Stimulated activated CD8-positive, alpha-beta memory T cell treated with anti-CD3 and anti-CD28 coated beads, Interleukin-15, amount 100 ng/mL, for 24 hours (primary cell): ENCODE measurements at regions not wholly inside any gene's neighbourhood (a gene's known extent, or its start where the extent isn't known, plus 50 kb on each side); places are given as distances from the start of the nearest gene placed in this dataset.
"Not testable (repeated sequence)": the region's sequence is repeated elsewhere in the genome, so short reads cannot be mapped to it uniquely, and the experiment has no call there.

Experiments used
- DNase-seq: peaks from one replicate; pipeline ENCODE4 v3.0.0-alpha.2; 2020; ENCODE audit warnings: low read depth

GRCh38 chrX:46366381-46367207 is 178.6 kb downstream of the ZNF674 start:
- no peak for DNase-seq

DNA sequence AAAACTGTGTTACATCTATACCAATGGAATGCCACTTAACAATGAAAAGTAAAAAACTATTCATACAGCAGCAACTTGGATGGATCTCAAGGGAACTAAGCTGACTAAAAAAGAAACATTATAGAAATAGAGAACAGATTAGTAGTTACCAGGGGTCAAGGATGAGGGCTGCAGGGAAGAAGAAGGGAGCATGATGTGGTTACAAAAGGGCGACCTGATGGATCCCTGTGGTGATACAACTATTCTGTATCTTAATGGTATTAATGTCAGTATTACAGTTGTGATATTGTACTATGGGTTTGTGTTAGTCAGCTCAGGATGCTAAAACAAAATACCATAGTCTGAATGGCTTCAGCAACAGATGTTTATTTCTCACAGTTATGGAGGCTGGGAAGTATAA is 190.7 kb downstream of the ZNF674 start:
- DNase-seq: no peak

DNA sequence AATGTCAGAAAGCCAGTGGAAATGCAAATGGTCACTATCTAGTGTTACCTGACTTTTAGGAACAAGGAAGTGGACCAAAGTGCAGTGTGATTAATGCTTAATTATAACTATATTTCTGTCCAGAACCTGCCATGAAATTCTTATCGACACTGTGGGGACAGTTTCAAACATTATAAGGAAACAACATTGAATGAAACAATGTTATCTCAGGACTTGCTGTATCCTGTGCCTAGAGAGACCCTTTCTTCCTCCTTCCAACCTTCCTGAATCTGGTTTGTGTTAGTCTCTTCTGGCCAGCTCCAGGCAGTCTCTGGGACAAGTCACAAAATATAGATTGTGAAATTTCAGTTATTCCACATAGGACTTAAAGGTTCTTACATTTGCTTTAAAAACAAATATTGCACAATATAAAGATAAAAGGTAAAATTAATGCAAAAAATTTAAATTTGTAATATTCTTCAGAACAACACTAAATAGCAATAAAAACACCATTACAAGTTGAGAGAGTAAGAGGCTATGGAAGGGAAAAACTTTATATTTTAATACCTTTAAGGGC is 203.4 kb downstream of the ZNF674 start:
- no peak for DNase-seq

DNA sequence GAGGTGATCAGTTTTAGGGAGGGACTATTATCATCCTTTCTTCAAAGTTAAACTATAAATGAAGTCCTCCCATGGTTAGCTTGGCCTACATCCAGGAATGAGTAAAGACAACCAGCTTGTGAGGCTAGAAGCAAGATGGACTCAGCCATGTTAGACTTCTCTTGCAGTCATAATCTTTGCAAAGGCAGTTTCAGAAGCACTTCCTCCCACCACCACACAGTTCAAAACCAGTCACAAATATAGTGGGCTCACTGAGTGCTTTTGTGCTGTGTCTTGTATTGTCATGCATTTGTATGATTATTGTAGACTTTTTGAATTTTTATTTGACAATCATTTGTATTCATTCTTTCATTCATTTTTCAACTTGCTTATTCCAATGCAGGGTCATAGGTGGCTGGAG is 204.5 kb downstream of the ZNF674 start:
- DNase-seq: no peak

DNA sequence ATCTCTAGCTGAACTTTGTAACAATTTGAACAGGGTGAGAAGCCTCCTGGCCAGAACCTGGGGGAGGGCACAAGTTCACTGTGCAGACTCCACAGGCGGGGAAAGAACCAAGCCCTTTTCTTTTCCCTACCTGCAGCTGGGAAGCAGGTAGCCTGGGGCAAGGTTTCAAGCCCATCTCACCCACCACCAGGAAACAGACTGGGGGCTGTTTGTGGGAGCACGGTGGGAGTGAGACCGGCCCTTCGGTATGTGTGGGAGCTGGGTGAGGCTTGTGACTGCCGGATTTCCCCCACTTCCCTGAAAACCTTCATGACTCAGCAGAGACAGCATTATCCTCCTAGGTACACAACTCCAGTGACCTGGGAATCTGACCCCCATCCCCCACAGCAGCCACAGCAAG is 211.7 kb downstream of the ZNF674 start:
- DNase-seq: no peak

DNA sequence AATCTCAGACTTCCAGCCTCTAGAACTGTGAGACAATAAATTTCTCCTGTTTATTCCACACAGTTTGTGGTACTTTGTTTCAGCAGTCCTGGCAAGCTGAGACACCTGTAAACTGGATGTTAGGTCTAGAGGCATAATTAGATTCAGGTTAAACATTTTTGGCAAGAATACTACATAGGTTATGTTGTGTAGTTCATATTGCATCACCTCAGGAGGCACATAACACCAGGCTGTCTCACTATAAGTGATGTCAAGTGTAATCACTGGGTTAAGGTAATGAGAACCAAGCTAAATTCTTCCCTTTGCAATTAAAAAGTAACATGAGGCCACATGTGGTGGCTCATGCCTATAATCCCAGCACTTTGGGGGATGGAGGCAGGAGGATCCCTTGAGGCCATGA is 214.2 kb downstream of the ZNF674 start:
- no peak for DNase-seq

DNA sequence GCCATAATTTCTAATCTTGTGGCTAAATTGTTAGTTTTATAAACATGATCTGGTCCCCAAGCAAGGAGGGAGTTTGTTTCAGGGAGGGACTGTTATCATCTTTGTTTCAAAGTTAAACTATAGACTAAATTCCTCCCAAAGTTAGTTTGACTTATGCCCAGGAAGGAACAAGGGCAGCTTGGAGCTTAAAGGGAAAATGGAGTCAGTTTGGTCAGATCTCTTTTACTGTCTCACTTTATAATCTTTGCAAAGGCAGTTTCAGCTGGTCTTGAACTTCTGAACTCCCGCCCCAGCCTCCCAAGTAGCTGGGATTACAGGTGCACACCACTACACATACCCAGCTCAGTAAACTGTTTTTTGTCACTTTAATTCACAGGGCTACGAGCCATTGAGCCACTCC is 214.7 kb downstream of the ZNF674 start:
- DNase-seq: no peak

GRCh38 chrX:46328133-46328532 is 217.1 kb downstream of the ZNF674 start:
- no peak for DNase-seq

DNA sequence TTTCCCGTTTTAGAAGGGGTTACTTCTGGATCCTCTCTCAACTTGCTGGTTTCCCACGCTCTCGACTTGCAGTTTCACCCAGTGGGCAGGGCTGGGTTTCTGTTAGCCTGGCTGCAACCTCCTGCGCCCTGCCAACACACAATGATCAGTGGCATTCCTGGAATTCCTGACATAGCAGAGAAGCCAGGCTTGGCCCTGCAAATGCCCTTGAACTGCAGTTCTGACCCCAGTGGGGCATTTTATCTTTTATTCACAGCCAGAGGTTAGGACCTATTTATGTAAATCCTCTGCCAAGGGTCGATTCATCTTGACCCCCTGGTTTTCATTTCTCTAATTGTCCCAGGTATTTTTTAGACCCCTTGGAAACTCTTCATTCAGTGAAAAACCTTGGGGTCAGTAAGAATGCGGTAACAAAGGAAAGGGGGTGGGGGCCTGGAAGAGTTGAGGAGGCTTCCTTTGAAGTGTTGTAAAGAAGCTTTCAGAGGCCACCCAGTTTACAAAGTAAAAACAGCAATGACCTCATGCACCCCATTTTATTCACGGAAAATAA is 217.6 kb downstream of the ZNF674 start:
- DNase-seq: no peak

DNA sequence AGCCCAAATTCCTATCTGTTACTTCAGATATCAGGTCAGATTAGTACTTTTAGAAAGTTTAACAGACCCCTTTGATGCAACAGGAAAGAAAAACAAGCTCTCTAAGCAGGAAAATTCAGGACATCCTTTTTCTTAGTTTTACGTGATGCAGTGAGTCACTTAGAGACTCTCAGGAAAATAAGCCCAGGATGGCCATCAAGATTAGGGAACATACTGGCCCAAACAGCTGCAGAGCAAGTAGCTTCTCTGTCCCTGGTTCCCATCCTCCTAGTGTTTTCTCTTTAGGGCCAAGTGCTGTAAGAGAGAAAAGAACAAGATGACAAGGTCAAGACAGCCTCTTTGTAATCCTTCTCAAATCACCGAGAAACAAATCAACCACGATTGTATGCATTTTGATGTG is 219.1 kb downstream of the ZNF674 start:
- no peak for DNase-seq

- DNase-seq: peak; percentile 6
Observed at GRCh38 chrX:46325312-46325877, 219.8 kb downstream of the ZNF674 start.

GRCh38 chrX:46324166-46324565 is 221.1 kb downstream of the ZNF674 start:
- no peak for DNase-seq

- not testable (repeated sequence) for DNase-seq
Observed at GRCh38 chrX:46322929-46323328, 222.3 kb downstream of the ZNF674 start.

GRCh38 chrX:46321676-46322075 is 223.5 kb downstream of the ZNF674 start:
- no peak for DNase-seq

- DNase-seq: no peak
Observed at GRCh38 chrX:46319750-46320149, 225.5 kb downstream of the ZNF674 start.

GRCh38 chrX:46318551-46318950 is 226.7 kb downstream of the ZNF674 start:
- DNase-seq: no peak

- no peak for DNase-seq
Observed at GRCh38 chrX:46317163-46317562, 228.1 kb downstream of the ZNF674 start.

DNA sequence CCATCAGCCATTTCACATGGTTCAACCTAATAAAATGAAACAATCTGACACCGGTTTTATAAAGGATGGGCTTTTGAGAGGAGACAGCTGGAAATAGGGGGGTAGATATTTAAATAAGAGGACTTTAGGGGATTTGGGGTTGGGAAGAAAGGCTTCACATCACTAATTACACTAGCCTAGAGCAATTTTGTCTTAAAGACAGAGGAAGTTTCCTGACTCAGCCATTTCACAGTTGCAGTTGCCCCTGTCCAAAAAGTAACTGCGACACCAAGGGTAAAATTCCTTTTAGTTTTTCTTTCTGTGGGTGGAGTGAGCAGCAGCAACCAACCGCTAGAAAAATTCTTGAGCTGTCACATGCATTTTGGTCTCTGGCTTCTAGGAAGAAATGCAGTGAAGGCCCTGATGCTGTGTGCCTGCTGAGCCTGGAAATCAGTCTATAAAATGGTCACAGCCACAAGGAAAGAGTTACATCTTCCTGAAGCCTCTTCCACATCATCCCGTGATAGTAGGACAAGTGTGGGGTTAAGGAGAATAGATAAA is 233.6 kb downstream of the ZNF674 start:
- DNase-seq: no peak

DNA sequence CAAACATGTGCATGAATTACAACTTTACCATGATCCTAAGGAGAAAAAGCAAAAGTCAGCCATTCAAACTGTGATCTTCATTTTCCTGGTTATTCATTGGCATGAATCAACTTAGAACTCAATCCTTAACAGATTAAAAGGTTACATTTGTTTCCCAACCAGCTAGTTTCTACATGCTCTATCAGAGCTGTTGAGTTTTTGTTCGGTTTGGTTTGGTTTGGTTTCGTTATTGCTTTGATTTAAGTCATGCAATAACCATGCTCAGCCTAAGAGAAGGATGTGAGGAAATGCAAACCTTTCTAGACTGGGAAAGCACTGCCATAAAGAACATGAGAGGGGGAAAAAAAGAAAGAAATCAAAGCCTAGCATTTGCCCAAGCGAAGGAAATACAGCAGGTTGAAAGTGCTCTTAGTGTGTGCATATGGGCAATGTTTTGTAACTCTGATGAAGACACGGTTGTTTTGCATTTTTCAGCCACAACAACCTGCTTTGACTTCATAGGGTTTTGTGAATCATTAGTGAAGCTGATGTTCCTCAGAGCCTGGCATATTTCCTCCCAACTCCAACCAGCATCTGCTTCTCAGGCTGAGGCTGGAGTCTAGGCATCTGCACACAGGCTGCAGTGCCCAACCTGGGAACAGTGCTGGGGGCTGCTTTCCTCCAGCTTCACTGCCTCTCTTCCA is 234.3 kb downstream of the ZNF674 start:
- no peak for DNase-seq

DNA sequence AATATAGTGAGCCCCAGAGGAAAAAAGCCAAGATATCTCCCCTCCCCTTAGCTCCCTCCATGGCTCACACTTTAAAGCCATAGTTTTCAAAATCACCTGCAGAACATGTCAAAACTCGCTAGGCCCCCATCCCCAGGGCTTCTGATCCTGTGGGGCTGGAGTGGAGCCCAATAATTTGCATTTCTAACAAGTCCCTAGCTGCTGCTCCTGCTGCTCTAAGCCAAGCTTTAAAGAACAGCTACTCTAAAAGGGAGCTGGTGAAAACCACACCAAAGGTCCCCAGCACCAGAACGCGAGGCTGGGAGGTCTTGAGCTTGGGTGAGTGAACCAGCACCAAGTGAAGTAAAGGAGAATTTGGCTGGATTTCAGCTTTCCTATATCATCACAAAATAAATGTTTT is 237.1 kb downstream of the ZNF674 start:
- no peak for DNase-seq

GRCh38 chrX:46306103-46306502 is 239.1 kb downstream of the ZNF674 start:
- no peak for DNase-seq

- DNase-seq: no peak
Observed at GRCh38 chrX:46305431-46305830, 239.8 kb downstream of the ZNF674 start.
